ENCODE measurements at regions not wholly inside any gene's neighbourhood (a gene's known extent, or its start where the extent isn't known, plus 50 kb on each side); places are given as distances from the start of the nearest gene placed in this dataset.

DNA sequence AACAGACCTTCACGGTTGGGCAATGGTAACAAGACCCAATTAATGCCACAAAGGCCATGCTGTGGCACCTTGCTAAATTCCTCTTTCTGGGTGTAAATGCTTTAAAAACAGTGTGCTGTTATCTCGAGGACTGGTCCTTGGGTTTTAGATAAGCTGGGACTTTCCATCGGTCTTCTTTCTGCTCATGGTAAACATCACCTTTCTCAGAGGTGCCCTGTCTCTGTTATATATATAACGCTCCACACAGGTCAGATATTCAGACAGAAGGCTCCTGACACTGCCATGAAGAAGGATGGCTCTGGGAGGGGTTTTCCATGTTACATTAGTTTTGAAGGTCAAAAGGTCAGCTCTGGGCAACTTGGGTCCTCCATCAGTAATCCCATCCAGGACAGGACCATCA, 151.6 kb downstream of the BBOX1 start:
- DNase-seq (ENCODE audit: low read depth), result no peak

DNA sequence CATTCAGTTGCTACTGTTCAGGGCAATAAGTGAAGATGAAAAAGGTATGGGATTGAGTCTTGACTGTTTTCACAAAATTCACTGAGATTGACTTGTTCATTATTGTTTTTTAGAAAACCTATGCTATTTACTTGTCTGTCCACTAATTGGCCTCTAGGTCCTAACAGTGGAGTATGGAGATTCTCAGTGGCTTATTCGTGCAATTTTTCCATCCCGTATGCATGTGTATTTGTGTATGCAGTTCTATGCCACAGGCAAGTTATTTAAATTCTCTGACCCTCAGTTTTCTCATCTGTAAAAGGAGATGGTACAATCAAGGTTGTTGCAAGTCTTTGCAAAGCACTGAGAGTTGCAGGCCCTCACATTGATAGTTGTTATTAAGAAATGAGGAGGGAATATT, 151.0 kb downstream of the BBOX1 start:
- DNase-seq (ENCODE audit: low read depth), result no peak

DNA sequence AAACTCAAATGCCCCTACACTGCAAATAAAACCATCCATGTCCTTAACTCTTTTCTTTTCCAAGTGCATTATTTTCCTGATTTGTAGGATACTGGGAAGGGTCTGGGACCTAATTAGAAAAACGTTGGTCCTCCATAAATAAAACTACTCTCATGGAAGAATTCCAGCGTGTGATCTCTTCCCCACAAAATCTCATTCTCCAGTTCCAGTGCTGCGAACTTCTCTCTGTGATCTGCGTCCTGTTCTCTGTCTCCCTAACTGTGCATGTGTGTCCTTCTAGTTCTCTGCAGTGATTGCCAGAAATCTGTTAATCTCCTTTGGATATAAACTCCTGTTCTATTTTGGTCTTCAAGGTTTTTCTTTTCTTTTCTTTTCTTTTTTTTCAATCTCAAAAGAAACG, 148.1 kb downstream of the BBOX1 start:
- DNase-seq (ENCODE audit: low read depth), result no peak

DNA sequence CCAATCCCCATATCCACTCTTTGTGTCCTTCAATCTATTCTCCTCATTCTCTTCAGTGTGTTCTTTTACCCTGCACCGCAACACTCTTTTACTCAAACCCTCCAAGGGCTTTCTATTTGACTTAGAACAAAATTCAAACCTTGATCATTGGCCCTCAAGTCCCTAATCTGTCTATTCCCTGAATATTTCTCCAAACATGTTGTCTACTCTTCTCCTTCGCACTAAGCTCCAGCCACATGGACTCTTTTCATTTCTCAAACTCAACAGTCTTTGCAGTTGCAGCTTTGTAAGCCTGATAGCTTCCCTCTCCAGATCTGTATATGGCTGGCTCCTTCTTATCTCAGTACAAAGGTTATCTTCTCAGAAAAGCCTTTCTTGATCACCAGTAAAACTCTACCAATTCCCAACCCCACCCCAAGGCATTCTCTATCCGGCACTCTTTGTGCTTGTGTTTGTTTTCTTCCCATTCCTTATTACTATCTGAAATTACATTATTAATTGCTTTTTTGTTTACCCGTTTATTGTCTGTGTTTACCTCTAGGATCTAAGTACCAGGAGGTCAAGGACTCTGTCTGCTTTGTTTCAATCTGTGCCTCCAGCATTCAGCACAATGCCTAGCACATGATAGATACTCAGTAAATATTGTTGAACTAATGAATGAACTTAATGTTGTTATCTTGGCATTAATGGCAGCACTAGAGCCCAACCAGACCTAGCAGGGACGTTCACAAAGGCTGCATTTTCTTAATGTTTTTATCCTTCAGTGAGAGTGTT, 147.4 kb downstream of the BBOX1 start:
- no peak for DNase-seq (ENCODE audit: low read depth)

DNA sequence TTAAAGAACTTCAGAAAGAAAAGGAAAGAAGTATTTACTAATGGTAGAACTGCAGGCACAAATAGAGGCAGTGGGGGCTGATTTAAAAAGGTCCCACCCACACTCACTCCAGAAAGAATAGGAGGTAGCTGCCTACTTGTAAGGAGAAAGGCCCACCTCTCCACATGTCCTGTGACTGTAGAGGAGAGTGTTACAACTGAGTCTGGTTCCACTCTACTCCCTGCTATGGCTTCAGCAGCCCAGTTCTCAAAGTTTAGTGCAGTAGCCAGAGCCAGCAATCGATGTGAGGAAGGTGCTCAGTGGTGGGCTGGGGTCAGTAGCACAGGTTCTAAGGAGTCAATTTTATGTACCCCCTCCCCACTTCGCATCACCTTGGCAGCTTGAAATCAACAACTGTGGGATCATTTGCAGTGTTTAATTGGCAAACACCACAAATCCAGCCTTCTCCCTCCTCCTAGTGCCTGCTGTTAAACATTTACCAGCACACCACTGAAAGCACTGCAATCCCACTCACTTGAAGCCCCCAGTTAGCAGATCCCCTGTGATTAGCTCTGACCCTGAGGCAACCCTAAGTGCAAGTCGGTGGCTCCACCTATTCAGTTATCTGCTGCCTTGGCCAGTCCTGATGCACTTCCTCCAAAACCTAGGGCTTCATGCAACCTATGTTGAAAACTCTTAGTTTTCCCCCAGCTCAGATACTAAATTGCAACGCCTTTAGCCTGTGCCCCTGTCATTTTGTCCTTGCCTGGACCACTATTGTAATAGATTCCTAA, 146.6 kb downstream of the BBOX1 start:
- DNase-seq (ENCODE audit: low read depth), result no peak

DNA sequence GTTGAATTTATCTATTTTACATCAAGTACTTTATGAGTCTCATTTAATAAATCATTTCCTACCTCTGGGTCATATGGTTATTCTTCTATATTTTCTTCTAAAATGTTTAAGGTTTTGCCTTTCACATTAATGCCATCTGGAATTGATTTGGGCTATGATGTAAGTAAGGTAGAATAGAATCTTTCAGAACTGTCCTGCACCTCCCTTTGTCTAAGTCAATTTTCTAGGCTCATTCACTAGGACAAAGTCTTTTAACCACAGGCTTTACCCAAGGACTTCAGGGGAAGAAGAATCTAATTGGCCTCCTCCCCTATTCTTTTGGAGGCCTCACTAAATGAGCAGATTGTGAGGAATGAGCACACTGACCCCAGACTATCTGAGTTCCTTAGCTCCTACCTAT, 146.0 kb downstream of the BBOX1 start:
- no peak for DNase-seq (ENCODE audit: low read depth)

DNA sequence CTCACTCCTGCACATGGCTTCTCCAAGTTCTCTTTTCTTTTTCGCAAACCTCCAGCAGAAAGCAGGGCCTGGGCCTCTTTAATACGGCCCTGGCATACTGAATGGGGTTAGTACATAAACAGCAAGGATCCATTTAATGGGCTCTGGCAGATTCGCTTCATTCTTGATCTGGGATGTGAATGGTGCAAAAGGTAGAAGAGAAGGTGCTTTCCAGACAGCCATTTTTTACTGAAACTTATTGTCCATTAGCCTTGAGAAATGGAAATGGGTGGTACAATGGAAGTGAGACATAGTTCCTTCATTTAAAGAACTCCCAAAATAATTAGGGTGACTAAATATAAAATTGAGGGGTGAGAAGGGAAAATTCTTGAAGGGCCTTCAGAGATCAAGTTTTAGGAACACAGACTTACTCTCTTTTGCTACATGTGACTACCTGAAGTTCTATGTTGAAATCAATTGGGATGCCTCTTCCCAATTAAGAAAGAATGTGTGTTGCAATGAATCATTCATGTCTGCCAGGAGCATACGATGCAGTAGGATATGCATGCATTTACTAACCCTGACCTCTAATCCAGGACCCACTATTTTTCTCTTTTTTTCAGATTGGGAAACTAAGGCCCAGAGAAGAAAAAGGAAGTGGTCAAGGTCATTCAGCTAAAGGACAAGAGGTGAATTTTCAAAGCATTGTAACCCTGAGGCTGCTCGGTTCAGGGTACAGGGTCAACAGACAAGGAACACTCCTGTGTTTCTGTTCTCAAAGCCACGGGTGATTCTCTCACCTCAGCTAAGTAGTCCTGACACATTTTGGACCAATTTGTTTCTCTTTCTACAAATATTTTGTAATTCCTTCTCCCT, 144.1 kb downstream of the BBOX1 start:
- DNase-seq (ENCODE audit: low read depth), result peak; percentile 28

DNA sequence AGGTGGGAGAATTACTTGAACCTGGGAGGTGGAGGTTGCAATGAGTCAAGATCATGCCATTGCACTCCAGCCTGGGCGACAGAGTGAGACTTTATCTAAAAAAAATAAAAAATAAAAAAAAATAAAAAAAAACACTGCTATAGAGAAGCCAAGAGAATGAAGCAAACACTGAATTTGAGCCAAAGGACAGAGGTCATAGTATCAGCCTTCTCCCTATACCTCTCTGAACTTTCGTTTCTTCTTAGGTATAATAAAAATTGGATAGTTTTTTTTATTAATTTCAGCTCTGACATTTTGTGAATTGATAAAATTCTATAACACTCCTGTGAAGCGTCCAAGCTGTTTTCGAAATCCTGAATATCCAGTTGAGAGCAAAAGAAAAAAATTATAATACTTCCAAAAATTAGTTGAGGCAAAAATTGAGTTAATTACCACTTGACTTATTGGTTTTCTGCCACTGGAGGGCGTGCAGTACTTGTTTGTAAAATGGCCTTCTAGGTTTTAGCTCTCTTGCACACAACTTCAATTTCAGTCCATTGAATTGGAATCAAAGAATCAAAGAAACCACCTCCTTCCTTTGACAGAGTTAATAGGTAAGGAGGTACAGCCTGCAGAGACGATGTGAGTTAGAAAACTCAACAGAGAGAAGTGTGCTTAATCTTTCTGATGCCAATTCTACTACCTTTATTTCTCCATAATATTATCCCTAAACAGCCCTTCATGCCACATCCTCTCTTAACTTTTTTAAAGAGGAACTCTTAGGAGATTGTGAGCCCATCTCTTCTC, 143.2 kb downstream of the BBOX1 start:
- DNase-seq (ENCODE audit: low read depth), result peak; percentile 45

DNA sequence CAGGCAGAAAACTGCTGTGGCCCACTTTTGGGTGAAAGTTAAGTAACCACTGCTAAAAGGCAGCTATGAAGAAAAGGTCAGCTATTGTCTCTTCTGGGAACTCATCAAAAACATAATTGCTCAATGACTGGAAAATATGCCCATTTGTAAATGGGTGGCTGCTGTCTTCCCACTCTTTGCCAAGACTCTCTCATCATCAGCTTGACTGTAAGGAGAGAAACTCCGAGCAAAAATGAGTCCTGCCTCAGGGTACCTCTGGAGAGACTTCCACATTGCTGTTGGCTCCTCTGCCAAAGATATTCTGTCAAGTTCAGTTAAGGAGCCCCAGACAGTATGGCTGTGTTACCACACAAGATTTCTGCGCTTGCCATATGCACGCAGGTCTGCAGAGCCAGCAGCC, 138.7 kb downstream of the BBOX1 start:
- DNase-seq (ENCODE audit: low read depth), result no peak

DNA sequence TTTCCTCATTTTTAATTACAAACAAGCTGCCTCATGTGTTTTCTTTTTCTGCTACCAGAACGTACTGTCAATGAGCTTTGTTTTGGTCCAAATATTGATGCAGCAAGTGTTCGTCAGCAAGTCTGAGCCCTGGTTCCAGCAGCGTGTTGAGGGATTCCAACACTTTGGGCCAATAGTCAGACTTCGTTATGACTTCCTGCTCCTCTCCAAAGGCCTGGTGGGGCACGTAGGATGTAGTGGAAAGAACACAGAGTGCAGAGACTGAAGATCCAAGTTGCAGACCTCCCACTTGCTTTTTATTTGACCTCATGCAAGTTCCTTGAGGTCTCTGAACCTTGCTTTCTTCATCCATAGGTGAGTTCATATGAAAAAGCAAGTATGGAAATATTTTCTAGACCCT, 138.2 kb downstream of the BBOX1 start:
- DNase-seq (ENCODE audit: low read depth), result no peak
